ENCODE measurements at regions not wholly inside any gene's neighbourhood (a gene's known extent, or its start where the extent isn't known, plus 50 kb on each side); places are given as distances from the start of the nearest gene placed in this dataset.
A peak's percentile ranks its signal among the peaks of the same experiment; 100 is the strongest.
"Not testable (repeated sequence)": the region's sequence is repeated elsewhere in the genome, so short reads cannot be mapped to it uniquely, and the experiment has no call there.

DNA sequence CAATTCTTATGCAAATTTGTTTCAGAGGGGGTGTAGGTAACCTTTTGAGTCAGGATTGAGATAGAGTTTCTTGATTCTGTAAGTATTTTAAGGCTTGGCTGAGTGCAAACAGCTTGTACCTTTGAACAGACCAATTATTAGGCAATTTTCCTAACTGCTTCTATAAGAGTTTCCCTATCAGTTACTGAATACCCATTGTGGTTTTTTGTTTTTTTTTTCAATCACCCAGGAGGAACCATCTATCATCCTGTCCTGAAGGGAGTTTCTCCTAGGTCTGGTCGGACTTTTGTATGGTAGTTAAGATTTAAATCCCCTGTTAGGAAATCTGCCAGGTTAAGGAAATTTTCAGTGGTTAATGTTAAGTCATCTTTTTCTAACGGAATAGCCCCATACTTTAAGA, 319.4 kb upstream of the SLC39A10 start:
- Histone ChIP-seq H3K27me3 (replicated peaks in 2 of 5; ENCODE audit: control insufficient read depth in 4 of 5, insufficient read depth in 5 of 5, low read length in 4 of 5) (no peaks in the 10 kb centered on the region), H3K27ac (ENCODE audit: insufficient read depth in 1 of 2, low read depth in 1 of 2, low read length in 2 of 2, poor library complexity in 1 of 2, severe bottlenecking in 2 of 2) (peak overlapping the region in 1 of 2 experiments; percentile 25), H3K4me1 (ENCODE audit: control extremely low read depth in 1 of 4, control insufficient read depth in 4 of 4, insufficient read depth in 4 of 4, low read length in 3 of 4) (peaks cover 3 to 26% (median 18%) of the 10 kb centered on the region in 4 experiments), H3K9me3 (ENCODE audit: control extremely low read depth in 1 of 5, control insufficient read depth in 4 of 5, insufficient read depth in 2 of 5, low read depth in 1 of 5, low read length in 4 of 5) (peaks cover 0 to 2% (median 0%) of the 10 kb centered on the region in 5 experiments), H3K4me3 (ENCODE audit: control insufficient read depth in 1 of 7, extremely low read depth in 1 of 7, insufficient read depth in 4 of 7, low read depth in 2 of 7, low read length in 6 of 7) (peak overlapping the region in 2 of 7 experiments; percentile 16), H3K36me3 (ENCODE audit: control insufficient read depth in 4 of 4, insufficient read depth in 4 of 4, low read length in 3 of 4) (no peaks in the 10 kb centered on the region)
- WGBS (ENCODE audit: insufficient coverage): 0% methylated on average over 1 of the region's 2 CpGs
- peak in 2 of 3 donors; percentile 50 to 60 for DNase-seq
- ChIA-PET POLR2A (no interaction called here), CTCF (no interaction called here)

DNA sequence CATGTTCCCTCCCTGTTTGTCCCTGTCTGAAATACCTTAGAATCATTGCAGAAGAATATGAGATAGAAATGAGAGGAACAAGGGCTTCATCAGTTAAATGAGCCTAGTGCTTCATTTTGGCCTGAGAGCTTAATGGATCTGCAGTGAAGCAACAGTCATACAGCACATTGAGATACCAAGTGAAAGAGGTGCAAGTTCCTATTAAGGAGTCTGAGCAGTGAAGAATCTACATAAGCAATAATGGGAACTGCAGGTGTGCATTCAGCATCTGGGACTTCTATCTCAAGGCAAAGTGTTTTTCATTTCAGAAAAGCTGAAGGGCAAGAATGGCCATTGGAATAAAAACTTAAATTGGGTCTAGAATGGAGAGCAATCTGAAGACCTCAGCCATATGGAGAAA, 323.2 kb upstream of the SLC39A10 start:
- ChIA-PET POLR2A (no interaction called here), CTCF (interaction anchor here (0.8 to 2.1 kb wide), 2 partner anchors 12 to 327 kb away, joined by 4 to 6 read pairs; no protein-coding TSS in a partner anchor)
- Histone ChIP-seq H3K4me1 (ENCODE audit: control extremely low read depth in 1 of 4, control insufficient read depth in 4 of 4, insufficient read depth in 4 of 4, low read length in 3 of 4) (peaks cover 11 to 38% (median 27%) of the 10 kb centered on the region in 4 experiments), H3K36me3 (ENCODE audit: control insufficient read depth in 4 of 4, insufficient read depth in 4 of 4, low read length in 3 of 4) (no peaks in the 10 kb centered on the region), H3K27ac (ENCODE audit: insufficient read depth in 1 of 2, low read depth in 1 of 2, low read length in 2 of 2, poor library complexity in 1 of 2, severe bottlenecking in 2 of 2) (no peak overlapping the region), H3K27me3 (replicated peaks in 2 of 5; ENCODE audit: control insufficient read depth in 4 of 5, insufficient read depth in 5 of 5, low read length in 4 of 5) (no peaks in the 10 kb centered on the region), H3K9me3 (ENCODE audit: control extremely low read depth in 1 of 5, control insufficient read depth in 4 of 5, insufficient read depth in 2 of 5, low read depth in 1 of 5, low read length in 4 of 5) (peaks cover 0 to 4% (median 0%) of the 10 kb centered on the region in 5 experiments), H3K4me3 (ENCODE audit: control insufficient read depth in 1 of 7, extremely low read depth in 1 of 7, insufficient read depth in 4 of 7, low read depth in 2 of 7, low read length in 6 of 7) (no peak overlapping the region)
- DNase-seq: no peak

DNA sequence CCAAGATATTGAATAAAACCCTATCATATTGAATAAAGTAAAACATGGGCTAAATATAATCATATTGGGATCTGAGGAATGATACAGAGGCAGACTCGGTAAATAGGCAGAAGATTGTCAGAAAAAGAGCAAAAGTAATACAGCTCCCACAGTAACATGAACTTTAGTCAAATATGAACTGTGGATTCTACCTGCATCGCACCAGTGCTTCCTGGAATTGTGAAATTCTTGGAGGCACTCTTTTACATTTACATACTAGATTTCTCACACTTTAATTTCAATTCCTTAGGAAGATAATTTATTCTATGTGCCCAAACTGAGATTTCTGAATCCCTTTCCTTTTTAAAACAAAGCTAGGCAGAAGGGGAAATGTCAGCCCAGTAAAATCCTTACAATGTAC, 325.1 kb upstream of the SLC39A10 start:
- 80% methylated on average over 1 of the region's 2 CpGs for WGBS (ENCODE audit: insufficient coverage)
- no peak for DNase-seq
- Histone ChIP-seq H3K27me3 (replicated peaks in 2 of 5; ENCODE audit: control insufficient read depth in 4 of 5, insufficient read depth in 5 of 5, low read length in 4 of 5) (no peaks in the 10 kb centered on the region), H3K4me3 (ENCODE audit: control insufficient read depth in 1 of 7, extremely low read depth in 1 of 7, insufficient read depth in 4 of 7, low read depth in 2 of 7, low read length in 6 of 7) (no peak overlapping the region), H3K27ac (ENCODE audit: insufficient read depth in 1 of 2, low read depth in 1 of 2, low read length in 2 of 2, poor library complexity in 1 of 2, severe bottlenecking in 2 of 2) (peak overlapping the region in 1 of 2 experiments; percentile 85), H3K4me1 (ENCODE audit: control extremely low read depth in 1 of 4, control insufficient read depth in 4 of 4, insufficient read depth in 4 of 4, low read length in 3 of 4) (peaks cover 4 to 21% (median 15%) of the 10 kb centered on the region in 4 experiments), H3K9me3 (ENCODE audit: control extremely low read depth in 1 of 5, control insufficient read depth in 4 of 5, insufficient read depth in 2 of 5, low read depth in 1 of 5, low read length in 4 of 5) (peaks cover 0 to 4% (median 0%) of the 10 kb centered on the region in 5 experiments), H3K36me3 (ENCODE audit: control insufficient read depth in 4 of 4, insufficient read depth in 4 of 4, low read length in 3 of 4) (no peaks in the 10 kb centered on the region)
- ChIA-PET POLR2A (no interaction called here), CTCF (no interaction called here)

DNA sequence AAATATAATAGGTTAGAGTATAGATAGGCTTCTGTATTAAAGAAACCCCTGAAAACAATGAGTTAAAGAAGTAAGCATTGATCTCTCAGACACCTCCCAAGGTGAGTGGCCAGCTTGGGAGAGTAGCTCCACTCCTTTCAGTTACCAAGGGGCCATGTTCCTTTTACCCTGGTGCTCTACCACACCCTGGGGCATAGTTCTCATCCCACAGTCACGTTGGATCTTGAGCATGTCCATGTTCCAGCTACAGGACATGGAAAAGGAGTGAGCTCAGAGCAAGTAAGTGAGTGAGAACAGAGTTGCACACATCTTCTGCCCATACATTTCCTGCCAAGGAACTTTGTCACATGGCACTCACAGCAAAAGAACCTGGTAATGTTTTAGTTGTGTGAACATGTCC, 325.9 kb upstream of the SLC39A10 start:
- CTCF ChIA-PET: interaction anchor here (1.0 to 1.7 kb wide), 5 partner anchors 9 to 1011 kb away, joined by 3 to 8 read pairs (median 3); partner anchors contain the start of gene SLC39A10
- no peak overlapping the region for H3K4me3 ChIP-seq (ENCODE audit: control insufficient read depth in 1 of 7, extremely low read depth in 1 of 7, insufficient read depth in 4 of 7, low read depth in 2 of 7, low read length in 6 of 7)
- H3K4me1 ChIP-seq (ENCODE audit: control extremely low read depth in 1 of 4, control insufficient read depth in 4 of 4, insufficient read depth in 4 of 4, low read length in 3 of 4): peaks cover 4 to 19% (median 14%) of the 10 kb centered on the region in 4 experiments
- peak in 2 of 3 donors; percentile 13 to 25 for DNase-seq
- no peaks in the 10 kb centered on the region for H3K27me3 ChIP-seq (replicated peaks in 2 of 5; ENCODE audit: control insufficient read depth in 4 of 5, insufficient read depth in 5 of 5, low read length in 4 of 5)
- peaks cover 0 to 4% (median 0%) of the 10 kb centered on the region in 5 experiments for H3K9me3 ChIP-seq (ENCODE audit: control extremely low read depth in 1 of 5, control insufficient read depth in 4 of 5, insufficient read depth in 2 of 5, low read depth in 1 of 5, low read length in 4 of 5)
- POLR2A ChIA-PET: no interaction called here
- H3K36me3 ChIP-seq (ENCODE audit: control insufficient read depth in 4 of 4, insufficient read depth in 4 of 4, low read length in 3 of 4): no peaks in the 10 kb centered on the region
- peak overlapping the region; percentile 71 to 85 for H3K27ac ChIP-seq (ENCODE audit: insufficient read depth in 1 of 2, low read depth in 1 of 2, low read length in 2 of 2, poor library complexity in 1 of 2, severe bottlenecking in 2 of 2)
- no CpG with 5 or more reads among the region's 1 CpG for WGBS (ENCODE audit: insufficient coverage)

DNA sequence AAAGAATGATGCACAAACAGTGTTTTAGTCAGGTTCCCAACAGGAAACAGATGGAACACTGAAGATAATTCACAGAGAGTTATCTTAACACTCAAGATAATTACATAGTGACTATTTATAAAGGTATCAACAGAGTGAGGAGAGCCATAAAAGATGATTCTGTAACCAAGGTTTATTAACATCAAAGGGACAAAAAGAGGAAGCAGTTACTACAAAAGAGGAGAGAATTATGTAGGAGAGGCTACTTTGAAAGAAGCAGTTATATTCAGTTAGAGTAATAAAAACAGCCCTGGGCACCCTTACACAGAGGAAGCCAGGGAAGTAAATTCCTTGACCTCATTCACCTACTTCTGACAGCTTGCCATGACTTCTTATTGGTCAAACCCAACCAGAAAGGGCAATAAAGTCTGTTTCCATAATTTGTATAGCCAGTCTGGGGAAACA, 326.5 kb upstream of the SLC39A10 start:
- DNase-seq: peak; percentile 80 to 96 (median 93)
- Histone ChIP-seq H3K36me3 (ENCODE audit: control insufficient read depth in 4 of 4, insufficient read depth in 4 of 4, low read length in 3 of 4) (no peaks in the 10 kb centered on the region), H3K9me3 (ENCODE audit: control extremely low read depth in 1 of 5, control insufficient read depth in 4 of 5, insufficient read depth in 2 of 5, low read depth in 1 of 5, low read length in 4 of 5) (peaks cover 0 to 4% (median 0%) of the 10 kb centered on the region in 5 experiments), H3K27ac (ENCODE audit: insufficient read depth in 1 of 2, low read depth in 1 of 2, low read length in 2 of 2, poor library complexity in 1 of 2, severe bottlenecking in 2 of 2) (peak overlapping the region; percentile 71 to 85), H3K4me3 (ENCODE audit: control insufficient read depth in 1 of 7, extremely low read depth in 1 of 7, insufficient read depth in 4 of 7, low read depth in 2 of 7, low read length in 6 of 7) (peak overlapping the region in 1 of 7 experiments; percentile 25), H3K27me3 (replicated peaks in 2 of 5; ENCODE audit: control insufficient read depth in 4 of 5, insufficient read depth in 5 of 5, low read length in 4 of 5) (no peaks in the 10 kb centered on the region), H3K4me1 (ENCODE audit: control extremely low read depth in 1 of 4, control insufficient read depth in 4 of 4, insufficient read depth in 4 of 4, low read length in 3 of 4) (peaks cover 4 to 19% (median 14%) of the 10 kb centered on the region in 4 experiments)
- POLR2A ChIA-PET: no interaction called here
- CTCF ChIA-PET: interaction anchor here (1.0 to 1.7 kb wide), 5 partner anchors 9 to 1011 kb away, joined by 3 to 8 read pairs (median 3); partner anchors contain the start of gene SLC39A10

DNA sequence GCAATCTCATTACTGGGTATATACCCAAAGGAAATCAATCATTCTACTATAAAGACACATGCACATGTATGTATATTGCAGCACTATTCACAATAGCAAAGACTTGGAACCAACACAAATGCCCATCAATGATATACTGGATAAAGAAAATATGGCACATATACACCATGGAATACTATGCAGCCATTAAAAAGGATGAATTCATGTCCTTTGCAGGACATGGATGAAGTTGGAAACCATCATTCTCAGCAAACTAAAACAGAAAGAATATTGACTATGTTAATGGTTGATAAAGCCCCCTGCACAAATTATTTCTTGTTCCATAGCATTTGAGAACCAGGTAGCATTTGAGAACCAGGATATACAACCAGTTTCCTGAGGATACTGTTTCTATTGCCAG, 327.2 kb upstream of the SLC39A10 start:
- Histone ChIP-seq H3K27ac (ENCODE audit: insufficient read depth in 1 of 2, low read depth in 1 of 2, low read length in 2 of 2, poor library complexity in 1 of 2, severe bottlenecking in 2 of 2) (peak overlapping the region; percentile 34 to 85), H3K4me1 (ENCODE audit: control extremely low read depth in 1 of 4, control insufficient read depth in 4 of 4, insufficient read depth in 4 of 4, low read length in 3 of 4) (peaks cover 4 to 19% (median 14%) of the 10 kb centered on the region in 4 experiments)
- DNase-seq; POLR2A ChIA-PET; H3K9me3 ChIP-seq (ENCODE audit: control extremely low read depth in 1 of 5, control insufficient read depth in 4 of 5, insufficient read depth in 2 of 5, low read depth in 1 of 5, low read length in 4 of 5); H3K4me3 ChIP-seq (ENCODE audit: control insufficient read depth in 1 of 7, extremely low read depth in 1 of 7, insufficient read depth in 4 of 7, low read depth in 2 of 7, low read length in 6 of 7); H3K36me3 ChIP-seq (ENCODE audit: control insufficient read depth in 4 of 4, insufficient read depth in 4 of 4, low read length in 3 of 4); H3K27me3 ChIP-seq (replicated peaks in 2 of 5; ENCODE audit: control insufficient read depth in 4 of 5, insufficient read depth in 5 of 5, low read length in 4 of 5): not testable (repeated sequence)
- CTCF ChIA-PET: interaction anchor here (1.3 to 1.7 kb wide), 3 partner anchors 8 to 13 kb away, joined by 3 to 8 read pairs (median 3); no protein-coding TSS in a partner anchor

DNA sequence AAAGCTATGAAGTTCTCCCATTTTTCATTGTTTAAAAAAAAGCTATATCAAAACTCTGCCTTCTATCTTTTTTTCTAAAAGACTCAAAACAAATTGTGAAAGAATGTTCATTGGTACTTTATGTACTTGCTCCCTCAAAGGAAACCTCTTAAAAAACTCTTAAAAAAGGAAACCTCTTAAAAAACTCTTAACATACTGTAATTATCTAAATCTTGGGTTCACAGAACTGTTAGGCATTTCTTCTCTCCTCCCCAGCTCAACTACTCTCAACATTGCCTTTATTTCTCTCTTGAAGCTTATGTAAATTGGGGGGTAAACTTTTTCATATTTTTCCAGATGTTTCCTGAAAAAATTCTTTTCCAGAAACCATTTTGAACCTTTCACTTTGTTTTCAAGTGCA, 330.5 kb upstream of the SLC39A10 start:
- no peak overlapping the region for H3K27ac ChIP-seq (ENCODE audit: insufficient read depth in 1 of 2, low read depth in 1 of 2, low read length in 2 of 2, poor library complexity in 1 of 2, severe bottlenecking in 2 of 2)
- no peaks in the 10 kb centered on the region for H3K27me3 ChIP-seq (replicated peaks in 2 of 5; ENCODE audit: control insufficient read depth in 4 of 5, insufficient read depth in 5 of 5, low read length in 4 of 5)
- DNase-seq: no peak
- no peaks in the 10 kb centered on the region for H3K36me3 ChIP-seq (ENCODE audit: control insufficient read depth in 4 of 4, insufficient read depth in 4 of 4, low read length in 3 of 4)
- ChIA-PET POLR2A (no interaction called here), CTCF (no interaction called here)
- H3K4me1 ChIP-seq (ENCODE audit: control extremely low read depth in 1 of 4, control insufficient read depth in 4 of 4, insufficient read depth in 4 of 4, low read length in 3 of 4): peaks cover 7 to 22% (median 15%) of the 10 kb centered on the region in 4 experiments
- no peak overlapping the region for H3K4me3 ChIP-seq (ENCODE audit: control insufficient read depth in 1 of 7, extremely low read depth in 1 of 7, insufficient read depth in 4 of 7, low read depth in 2 of 7, low read length in 6 of 7)
- peaks cover 0 to 7% (median 2%) of the 10 kb centered on the region in 5 experiments for H3K9me3 ChIP-seq (ENCODE audit: control extremely low read depth in 1 of 5, control insufficient read depth in 4 of 5, insufficient read depth in 2 of 5, low read depth in 1 of 5, low read length in 4 of 5)

All from common myeloid progenitor, CD34-positive (primary cell).